ENCODE measurements at regions not wholly inside any gene's neighbourhood (a gene's known extent, or its start where the extent isn't known, plus 50 kb on each side); places are given as distances from the start of the nearest gene placed in this dataset.

- TF ChIP-seq CTCF (conservative IDR thresholded peaks at IDR 0.05 in 1 of 2, IDR thresholded peaks at IDR 0.05 in 1 of 2; ENCODE audit: extremely low read depth in 1 of 2, insufficient read depth in 1 of 2, low read depth in 1 of 2, low read length in 2 of 2) (no peak), EZH2 (IDR thresholded peaks at IDR 0.05; ENCODE audit: borderline replicate concordance, low read length) (no peak)
These were observed 1068.0 kb downstream of the NR2F1-AS1 start for GRCh38 chr5:92513067-92513466.
